ENCODE measurements at regions not wholly inside any gene's neighbourhood (a gene's known extent, or its start where the extent isn't known, plus 50 kb on each side); places are given as distances from the start of the nearest gene placed in this dataset.

DNA sequence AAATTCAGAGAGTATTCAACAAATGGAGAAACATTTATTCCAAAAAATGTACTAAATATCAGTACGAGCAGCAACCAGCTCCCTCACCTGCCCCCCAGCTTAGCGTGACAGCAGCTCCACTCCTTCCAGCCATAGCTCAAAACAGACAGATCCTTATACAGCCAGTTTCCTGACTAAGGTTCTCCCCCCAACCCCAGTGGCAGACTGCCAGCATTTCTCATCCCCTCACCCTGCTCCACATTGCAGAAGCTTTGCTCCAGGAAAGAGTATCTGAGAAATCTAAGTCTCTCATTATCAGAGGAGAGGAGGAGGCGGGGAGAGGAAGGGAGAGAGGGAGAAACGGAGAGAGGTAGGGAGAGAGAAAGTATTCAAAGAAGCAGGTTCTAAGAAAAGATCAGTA lies 53.3 kb upstream of the PASD1 start:
- Histone ChIP-seq H3K9me3 (ENCODE audit: control extremely low read depth in 1 of 3, control insufficient read depth in 2 of 3, insufficient read depth in 1 of 3, low read length in 2 of 3) (no peaks in the 10 kb centered on the region), H3K4me3 (ENCODE audit: control extremely low read depth in 1 of 5, extremely low read depth in 1 of 5, insufficient read depth in 1 of 5, low read depth in 2 of 5, low read length in 4 of 5) (no peak overlapping the region), H3K27ac (ENCODE audit: low read length in 2 of 2) (no peak overlapping the region), H3K4me1 (ENCODE audit: control insufficient read depth in 2 of 2, insufficient read depth in 2 of 2, low read length in 2 of 2) (no peaks in the 10 kb centered on the region), H2AFZ (ENCODE audit: insufficient read depth, low read depth, low read length, poor library complexity, severe bottlenecking) (no peak overlapping the region), H3K9ac (ENCODE audit: low read length) (no peak overlapping the region), H4K20me1 (ENCODE audit: control insufficient read depth, insufficient read depth, low read length, poor library complexity, severe bottlenecking) (no peaks in the 10 kb centered on the region), H3K79me2 (ENCODE audit: control insufficient read depth, insufficient read depth, low read length) (no peaks in the 10 kb centered on the region), H3K27me3 (replicated peaks in 1 of 4; ENCODE audit: control extremely low read depth in 1 of 4, control insufficient read depth in 3 of 4, insufficient read depth in 4 of 4, low read length in 3 of 4) (no peaks in the 10 kb centered on the region), H3K4me2 (replicated peaks; ENCODE audit: low read depth, low read length, poor library complexity, severe bottlenecking) (no peak overlapping the region), H3K36me3 (replicated peaks in 1 of 2; ENCODE audit: control extremely low read depth in 1 of 2, control insufficient read depth in 1 of 2, extremely low read depth in 1 of 2, insufficient read depth in 2 of 2, low read length in 1 of 2) (no peaks in the 10 kb centered on the region)
- H3K9me3 Mint-ChIP-seq (ENCODE audit: insufficient read depth) = no peaks in the 10 kb centered on the region
- H3K27me3 Mint-ChIP-seq = no peaks in the 10 kb centered on the region
- CTCF ChIA-PET = no interaction called here
- no peak for TF ChIP-seq EZH2 (IDR thresholded peaks at IDR 0.05; ENCODE audit: borderline replicate concordance, insufficient read depth, low read depth, low read length, poor library complexity, severe bottlenecking)
- TF ChIP-seq, protein P1, sequence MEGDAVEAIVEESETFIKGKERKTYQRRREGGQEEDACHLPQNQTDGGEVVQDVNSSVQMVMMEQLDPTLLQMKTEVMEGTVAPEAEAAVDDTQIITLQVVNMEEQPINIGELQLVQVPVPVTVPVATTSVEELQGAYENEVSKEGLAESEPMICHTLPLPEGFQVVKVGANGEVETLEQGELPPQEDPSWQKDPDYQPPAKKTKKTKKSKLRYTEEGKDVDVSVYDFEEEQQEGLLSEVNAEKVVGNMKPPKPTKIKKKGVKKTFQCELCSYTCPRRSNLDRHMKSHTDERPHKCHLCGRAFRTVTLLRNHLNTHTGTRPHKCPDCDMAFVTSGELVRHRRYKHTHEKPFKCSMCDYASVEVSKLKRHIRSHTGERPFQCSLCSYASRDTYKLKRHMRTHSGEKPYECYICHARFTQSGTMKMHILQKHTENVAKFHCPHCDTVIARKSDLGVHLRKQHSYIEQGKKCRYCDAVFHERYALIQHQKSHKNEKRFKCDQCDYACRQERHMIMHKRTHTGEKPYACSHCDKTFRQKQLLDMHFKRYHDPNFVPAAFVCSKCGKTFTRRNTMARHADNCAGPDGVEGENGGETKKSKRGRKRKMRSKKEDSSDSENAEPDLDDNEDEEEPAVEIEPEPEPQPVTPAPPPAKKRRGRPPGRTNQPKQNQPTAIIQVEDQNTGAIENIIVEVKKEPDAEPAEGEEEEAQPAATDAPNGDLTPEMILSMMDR (IDR thresholded peaks at IDR 0.05) = no peak
- intact Hi-C loops (cut with micrococcal nuclease) = no loop called here
- 21% methylated on average over 2 of the region's 4 CpGs for WGBS (ENCODE audit: insufficient coverage)
- H3K27ac Mint-ChIP-seq = no peak overlapping the region
- DNase-seq (no peak), ATAC-seq (ENCODE audit: low read depth) (no peak)
- POLR2A ChIA-PET = no interaction called here
- no peak overlapping the region for H3K4me3 Mint-ChIP-seq
- H3K4me1 Mint-ChIP-seq = no peaks in the 10 kb centered on the region

DNA sequence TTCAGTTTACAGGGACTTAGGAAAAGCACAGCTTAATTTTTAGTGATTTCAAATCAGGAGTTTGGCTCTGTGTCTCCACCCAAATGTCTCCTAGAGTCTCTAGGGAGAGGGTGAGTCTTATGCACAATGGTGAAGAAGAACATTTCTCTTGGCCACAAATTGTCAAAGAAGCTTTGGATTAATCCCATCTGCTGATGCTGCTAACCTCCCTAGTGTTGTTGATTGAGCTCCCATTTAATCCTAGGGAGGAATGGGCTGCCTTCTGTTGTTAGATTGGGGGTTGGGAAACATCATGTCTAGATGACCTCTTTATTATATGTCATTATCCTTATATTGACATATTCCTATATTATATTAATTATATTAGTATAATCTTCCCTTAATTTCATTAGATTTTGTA lies 50.0 kb upstream of the PASD1 start:
- no peaks in the 10 kb centered on the region for H3K36me3 ChIP-seq (replicated peaks in 1 of 2; ENCODE audit: control extremely low read depth in 1 of 2, control insufficient read depth in 1 of 2, extremely low read depth in 1 of 2, insufficient read depth in 2 of 2, low read length in 1 of 2)
- POLR2A ChIA-PET = no interaction called here
- Mint-ChIP-seq H3K27me3 (no peaks in the 10 kb centered on the region), H3K4me1 (no peaks in the 10 kb centered on the region), H3K4me3 (no peak overlapping the region), H3K9me3 (ENCODE audit: insufficient read depth) (no peaks in the 10 kb centered on the region), H3K27ac (no peak overlapping the region)
- no peak overlapping the region for H3K9ac ChIP-seq (ENCODE audit: low read length)
- TF ChIP-seq EZH2 (IDR thresholded peaks at IDR 0.05; ENCODE audit: borderline replicate concordance, insufficient read depth, low read depth, low read length, poor library complexity, severe bottlenecking) = no peak
- TF ChIP-seq, protein P1 (IDR thresholded peaks at IDR 0.05) = no peak
- H3K4me3 ChIP-seq (ENCODE audit: control extremely low read depth in 1 of 5, extremely low read depth in 1 of 5, insufficient read depth in 1 of 5, low read depth in 2 of 5, low read length in 4 of 5) = no peak overlapping the region
- no peak overlapping the region for H3K4me2 ChIP-seq (replicated peaks; ENCODE audit: low read depth, low read length, poor library complexity, severe bottlenecking)
- no peaks in the 10 kb centered on the region for H3K4me1 ChIP-seq (ENCODE audit: control insufficient read depth in 2 of 2, insufficient read depth in 2 of 2, low read length in 2 of 2)
- no peak overlapping the region for H3K27ac ChIP-seq (ENCODE audit: low read length in 2 of 2)
- no peaks in the 10 kb centered on the region for H3K79me2 ChIP-seq (ENCODE audit: control insufficient read depth, insufficient read depth, low read length)
- H2AFZ ChIP-seq (ENCODE audit: insufficient read depth, low read depth, low read length, poor library complexity, severe bottlenecking) = no peak overlapping the region
- intact Hi-C loops (cut with micrococcal nuclease) = no loop called here
- no peaks in the 10 kb centered on the region for H4K20me1 ChIP-seq (ENCODE audit: control insufficient read depth, insufficient read depth, low read length, poor library complexity, severe bottlenecking)
- CTCF ChIA-PET = no interaction called here
- no peaks in the 10 kb centered on the region for H3K9me3 ChIP-seq (ENCODE audit: control extremely low read depth in 1 of 3, control insufficient read depth in 2 of 3, insufficient read depth in 1 of 3, low read length in 2 of 3)
- no peak for DNase-seq
- H3K27me3 ChIP-seq (replicated peaks in 1 of 4; ENCODE audit: control extremely low read depth in 1 of 4, control insufficient read depth in 3 of 4, insufficient read depth in 4 of 4, low read length in 3 of 4) = no peaks in the 10 kb centered on the region
- no peak for ATAC-seq (ENCODE audit: low read depth)

Data from B cell (primary cell).